ENCODE measurements at regions not wholly inside any gene's neighbourhood (a gene's known extent, or its start where the extent isn't known, plus 50 kb on each side); places are given as distances from the start of the nearest gene placed in this dataset.

GRCh38 chr5:56549096-56549886, 266.1 kb upstream of the MAP3K1 start:
- DNase-seq (no peak), ATAC-seq (no peak)
- intact Hi-C loops (cut with DNase I), result no loop called here
- Histone ChIP-seq H3K4me1 (peaks cover 0 to 7% (median 0%) of the 10 kb centered on the region in 4 donors), H3K4me3 (no peak overlapping the region), H3K27me3 (no peaks in the 10 kb centered on the region), H3K36me3 (no peaks in the 10 kb centered on the region), H3K9me3 (no peaks in the 10 kb centered on the region), H3K27ac (no peak overlapping the region)
- 80% methylated on average over 3 of the region's 3 CpGs for WGBS (ENCODE audit: insufficient coverage, low coverage, low lambda C conversion rate, missing lambda C conversion rate)
- no peak for TF ChIP-seq POLR2A (IDR thresholded peaks at IDR 0.05)
- TF ChIP-seq CTCF (IDR thresholded peaks at IDR 0.05), result no peak

DNA sequence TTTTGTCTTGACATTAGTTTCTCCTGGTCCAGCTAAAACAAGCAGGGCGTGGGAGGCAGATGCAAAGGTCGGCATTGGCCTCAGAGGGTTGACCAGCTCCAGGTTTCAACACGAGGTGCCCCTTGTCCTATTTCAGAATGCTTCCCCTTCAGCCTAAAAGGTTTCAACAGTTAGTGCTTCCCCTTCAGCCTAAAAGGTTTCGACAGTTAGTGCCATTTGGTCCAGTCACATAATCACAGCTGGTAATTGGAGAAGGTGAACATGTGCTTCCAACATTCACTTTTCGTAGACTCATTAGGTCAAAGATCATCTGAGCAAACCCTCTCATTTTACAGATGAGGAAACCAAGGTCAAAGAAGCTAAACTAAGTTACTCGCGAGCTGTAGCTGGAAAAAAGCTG, 270.3 kb upstream of the MAP3K1 start:
- intact Hi-C loops (cut with DNase I), result no loop called here
- ATAC-seq (peak; percentile 44 to 95 (median 58)), DNase-seq (peak in 1 of 3 donors; percentile 64)
- TF ChIP-seq POLR2A (IDR thresholded peaks at IDR 0.05), result no peak
- TF ChIP-seq CTCF (IDR thresholded peaks at IDR 0.05), result no peak
- peaks cover 0 to 2% (median 0%) of the 10 kb centered on the region in 4 donors for H3K4me1 ChIP-seq
- peak overlapping the region in 1 of 3 donors; percentile 21 for H3K27ac ChIP-seq
- no peaks in the 10 kb centered on the region for H3K27me3 ChIP-seq
- H3K4me3 ChIP-seq, result no peak overlapping the region
- H3K36me3 ChIP-seq, result no peaks in the 10 kb centered on the region
- H3K9me3 ChIP-seq, result no peaks in the 10 kb centered on the region
- 32% methylated on average over 7 of the region's 7 CpGs for WGBS (ENCODE audit: insufficient coverage, low coverage, low lambda C conversion rate, missing lambda C conversion rate)

DNA sequence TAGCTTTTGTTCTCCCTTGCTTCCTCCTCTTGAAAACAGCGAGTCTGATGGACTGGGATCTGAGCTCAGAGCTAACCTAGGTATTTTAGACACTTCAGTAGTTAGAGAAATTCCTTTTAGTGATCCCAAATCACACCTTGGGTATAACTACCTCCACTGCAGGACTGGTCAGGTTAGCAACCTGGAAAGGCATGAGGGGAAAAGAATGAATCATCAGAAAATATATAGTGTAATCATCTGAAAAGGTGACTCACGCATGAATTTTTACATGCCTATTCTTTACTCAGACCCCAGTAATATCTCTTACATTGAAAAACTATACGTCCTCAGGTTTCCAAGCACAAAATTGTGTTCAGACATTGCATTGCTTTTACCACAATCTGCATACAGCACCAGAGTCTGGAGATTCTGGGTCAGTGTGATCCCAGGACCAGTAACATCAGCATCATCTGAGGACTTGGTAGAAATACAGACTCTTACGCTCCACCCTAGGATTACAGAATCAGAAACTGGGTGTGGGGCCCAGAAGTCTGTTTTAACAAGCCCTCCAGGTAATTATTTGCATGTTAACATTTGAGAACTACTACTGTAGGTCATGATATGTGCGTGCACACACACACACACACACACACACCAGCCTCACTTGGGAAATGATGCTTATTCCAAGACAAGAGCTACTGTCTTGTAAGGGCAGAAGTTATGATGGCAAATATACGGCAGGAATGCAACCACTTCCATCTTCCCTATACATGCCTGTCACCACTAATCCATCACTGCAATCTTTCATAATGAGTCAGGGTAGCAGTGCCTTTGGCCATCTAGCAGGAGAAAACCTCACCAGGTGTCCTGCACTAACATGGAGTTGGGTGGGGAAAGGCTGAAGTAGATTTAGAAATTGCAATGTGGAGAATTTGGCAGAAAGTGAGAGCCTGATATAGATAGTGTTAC, 271.6 kb upstream of the MAP3K1 start:
- no peaks in the 10 kb centered on the region for H3K27me3 ChIP-seq
- TF ChIP-seq POLR2A (IDR thresholded peaks at IDR 0.05) (no peak), CTCF (IDR thresholded peaks at IDR 0.05) (no peak)
- H3K36me3 ChIP-seq, result no peaks in the 10 kb centered on the region
- WGBS (ENCODE audit: insufficient coverage, low coverage, low lambda C conversion rate, missing lambda C conversion rate), result 84% methylated on average over 6 of the region's 6 CpGs
- H3K9me3 ChIP-seq, result no peaks in the 10 kb centered on the region
- H3K4me3 ChIP-seq, result no peak overlapping the region
- no peaks in the 10 kb centered on the region for H3K4me1 ChIP-seq
- no peak overlapping the region for H3K27ac ChIP-seq
- ATAC-seq (no peak), DNase-seq (no peak)
- intact Hi-C loops (cut with DNase I), result no loop called here

GRCh38 chr5:56540266-56540665, 275.1 kb upstream of the MAP3K1 start:
- no peaks in the 10 kb centered on the region for H3K9me3 ChIP-seq
- H3K36me3 ChIP-seq, result no peaks in the 10 kb centered on the region
- 79% methylated on average over 4 of the region's 4 CpGs for WGBS (ENCODE audit: insufficient coverage, low coverage, low lambda C conversion rate, missing lambda C conversion rate)
- no peak overlapping the region for H3K27ac ChIP-seq
- no peak overlapping the region for H3K4me3 ChIP-seq
- no peak for TF ChIP-seq CTCF (IDR thresholded peaks at IDR 0.05)
- no peak for TF ChIP-seq POLR2A (IDR thresholded peaks at IDR 0.05)
- no peak for DNase-seq
- no peaks in the 10 kb centered on the region for H3K27me3 ChIP-seq
- intact Hi-C loops (cut with DNase I), result no loop called here
- no peak for ATAC-seq
- no peaks in the 10 kb centered on the region for H3K4me1 ChIP-seq

All from right lobe of liver (tissue), 6 donors.